ENCODE measurements at regions not wholly inside any gene's neighbourhood (a gene's known extent, or its start where the extent isn't known, plus 50 kb on each side); places are given as distances from the start of the nearest gene placed in this dataset.

DNA sequence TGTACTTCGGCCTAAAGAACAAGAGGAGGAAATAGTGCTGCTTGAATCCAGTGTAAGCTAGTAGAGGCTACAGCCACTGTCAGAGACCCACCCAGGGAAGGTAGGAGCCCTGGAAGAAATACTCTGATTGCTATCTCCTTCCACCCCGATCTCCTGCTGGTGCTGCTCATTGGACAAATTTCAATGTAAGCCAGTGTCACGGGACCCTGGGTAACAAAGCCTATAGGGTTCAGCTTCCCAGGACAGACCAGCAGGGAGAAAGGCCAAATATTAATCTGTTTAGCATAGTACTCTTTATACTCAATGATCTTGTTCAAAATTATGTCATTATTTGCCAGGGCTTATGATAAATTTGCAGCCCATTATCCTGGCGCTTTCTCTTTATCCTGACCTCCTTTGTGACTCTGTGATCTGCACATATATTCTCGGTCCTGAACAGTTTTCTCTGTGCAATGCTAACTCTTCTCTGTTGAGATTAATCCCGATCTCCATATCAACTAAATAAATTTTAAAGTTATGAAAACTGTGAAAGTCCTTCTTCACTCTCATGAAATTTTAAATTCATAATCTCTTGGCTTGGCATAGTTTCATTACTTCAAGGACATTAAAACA is 218.8 kb upstream of the PREP start:
- no peak for DNase-seq (ENCODE audit: low read depth in 2 of 3, low spot score in 1 of 3)

DNA sequence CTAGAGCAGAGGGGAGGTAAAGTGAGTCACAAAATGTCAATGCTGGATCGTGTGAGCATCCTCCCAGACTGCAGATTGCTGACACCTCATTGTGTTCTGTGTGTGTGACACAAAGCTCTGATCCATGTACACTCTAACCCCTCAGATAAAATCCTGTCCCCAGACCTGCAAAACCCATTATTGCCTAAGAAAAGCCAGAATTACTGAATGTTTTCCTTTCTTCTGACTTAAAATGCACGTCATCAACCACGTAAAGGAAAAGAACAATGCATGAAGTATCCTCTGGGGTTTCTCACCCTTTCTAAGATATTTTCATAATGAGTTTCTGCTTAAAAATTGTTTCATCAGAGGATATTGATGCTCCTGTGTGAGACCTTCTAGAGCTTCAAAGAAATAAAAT is 218.0 kb upstream of the PREP start:
- DNase-seq (ENCODE audit: low read depth in 2 of 3, low spot score in 1 of 3): peak in 1 of 3 donors; percentile 14

DNA sequence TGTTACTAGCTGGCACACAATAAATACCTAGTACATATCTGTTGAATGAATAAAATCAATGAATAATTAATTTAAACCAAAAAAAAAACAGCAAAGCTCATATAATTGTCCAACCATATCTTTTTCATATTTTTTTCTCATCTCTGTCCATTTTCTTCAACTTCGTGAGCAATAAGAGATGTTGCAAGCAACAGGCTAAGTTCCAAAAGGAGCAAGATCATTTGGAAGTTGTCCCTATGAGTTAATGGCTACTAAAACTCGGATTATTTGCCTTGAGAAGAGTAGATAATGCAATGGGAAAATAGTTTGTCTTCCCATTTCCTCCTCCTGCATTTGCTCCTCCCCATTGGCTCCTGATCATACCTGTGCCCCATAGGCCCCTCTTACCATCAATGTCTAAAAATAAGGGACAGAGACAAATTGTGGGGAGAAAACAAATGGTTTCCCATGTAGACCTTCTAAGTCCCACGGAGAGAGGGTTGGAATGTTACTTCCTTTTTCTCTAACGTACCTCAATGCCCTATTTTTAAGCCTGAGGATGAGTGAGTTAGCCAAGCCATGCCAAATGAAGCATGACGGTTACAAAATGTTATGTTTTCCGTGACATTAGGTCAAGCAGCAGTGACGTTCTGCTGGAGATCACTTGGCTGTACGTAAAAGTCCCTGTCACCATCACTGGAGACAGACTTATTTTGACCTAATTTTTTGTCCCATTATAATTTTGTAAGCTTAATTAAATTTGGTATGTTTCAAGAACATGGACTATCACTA is 217.3 kb upstream of the PREP start:
- DNase-seq (ENCODE audit: low read depth in 2 of 3, low spot score in 1 of 3): no peak

DNA sequence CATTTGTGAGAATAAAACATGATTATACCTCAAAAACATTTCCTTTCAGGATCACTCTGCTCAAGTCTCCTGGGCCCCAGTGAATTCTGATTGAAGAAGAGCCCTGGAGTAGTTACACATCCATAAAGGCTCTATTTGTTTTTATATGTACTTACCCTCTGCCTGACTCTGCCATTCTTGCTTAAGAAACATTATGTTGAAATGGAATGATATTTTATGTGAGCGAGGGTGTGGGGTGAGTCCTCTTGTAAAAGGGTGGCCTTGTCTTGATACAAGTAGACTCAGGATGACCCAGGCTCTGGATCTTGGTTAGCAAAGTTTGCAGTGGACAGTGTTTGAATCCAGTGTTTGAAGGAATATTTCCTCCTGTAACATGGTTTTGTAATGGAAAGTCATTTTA is 215.4 kb upstream of the PREP start:
- DNase-seq (ENCODE audit: low read depth in 2 of 3, low spot score in 1 of 3): no peak

DNA sequence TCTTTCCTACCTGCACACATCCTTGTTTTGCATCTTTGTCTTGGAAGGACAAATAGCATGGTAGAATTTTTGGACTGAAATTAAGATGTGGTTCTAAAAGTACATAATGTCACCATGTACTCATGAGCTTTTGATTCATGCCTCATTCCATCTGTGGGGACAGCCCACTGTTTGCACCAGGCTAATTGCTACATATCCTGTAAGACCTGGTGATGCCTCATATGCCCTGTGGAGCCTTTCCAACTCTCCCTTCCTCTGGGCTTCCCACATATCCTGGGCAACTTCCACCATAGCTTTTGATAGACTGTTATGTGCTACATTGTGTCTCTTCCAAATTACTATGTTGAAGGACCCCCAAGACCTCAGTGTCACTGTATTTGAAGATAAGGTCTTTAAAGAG is 213.6 kb upstream of the PREP start:
- no peak for DNase-seq (ENCODE audit: low read depth in 2 of 3, low spot score in 1 of 3)

DNA sequence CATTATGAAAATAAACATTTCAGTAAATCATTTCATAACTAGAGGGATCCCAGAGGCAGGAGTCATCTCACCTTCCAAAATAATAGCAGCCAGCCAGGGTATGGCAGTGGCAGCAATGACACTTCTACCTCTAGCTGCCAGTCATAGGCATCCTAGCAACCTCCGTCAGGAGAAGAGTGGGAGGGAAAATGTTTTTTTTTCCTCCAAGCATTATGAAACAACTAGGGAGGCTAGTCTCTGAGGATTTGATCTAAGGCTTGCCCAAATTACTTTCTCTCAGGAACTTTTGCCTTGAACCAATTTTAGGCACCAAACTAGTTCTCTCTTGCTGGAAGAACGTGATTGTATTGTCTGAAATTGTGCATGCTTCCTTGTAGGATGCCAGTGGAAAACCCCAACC is 208.7 kb upstream of the PREP start:
- DNase-seq (ENCODE audit: low read depth in 2 of 3, low spot score in 1 of 3): no peak

DNA sequence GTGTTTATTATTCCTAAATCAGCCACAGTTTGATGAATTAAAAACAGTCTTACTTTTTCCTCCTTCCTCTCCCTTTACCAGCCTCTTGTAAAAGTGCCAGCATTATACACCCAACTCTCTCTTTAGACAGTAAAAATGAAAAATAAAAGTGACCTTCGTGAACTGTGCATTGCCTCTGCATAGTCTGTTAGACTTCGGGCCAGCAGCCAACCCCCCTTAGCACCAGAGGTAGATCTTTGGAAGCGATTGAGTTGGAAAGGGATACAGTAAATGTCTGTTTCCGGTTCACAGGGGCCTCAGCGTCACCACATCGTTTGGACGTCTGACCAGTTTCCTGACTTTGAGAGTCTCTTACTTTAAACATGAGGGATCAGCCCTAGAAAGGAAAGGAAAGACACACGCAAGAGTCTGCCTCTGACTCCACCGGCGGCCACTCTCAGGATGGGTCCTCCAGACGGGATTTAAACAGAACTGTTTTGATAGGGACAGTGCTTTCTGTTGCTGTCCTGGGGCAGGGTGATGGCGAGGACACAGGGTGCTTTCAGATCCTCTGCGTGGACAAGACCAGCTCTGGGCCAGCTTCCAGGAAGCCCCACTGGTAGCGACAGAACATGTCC is 206.6 kb upstream of the PREP start:
- no peak for DNase-seq (ENCODE audit: low read depth in 2 of 3, low spot score in 1 of 3)

DNA sequence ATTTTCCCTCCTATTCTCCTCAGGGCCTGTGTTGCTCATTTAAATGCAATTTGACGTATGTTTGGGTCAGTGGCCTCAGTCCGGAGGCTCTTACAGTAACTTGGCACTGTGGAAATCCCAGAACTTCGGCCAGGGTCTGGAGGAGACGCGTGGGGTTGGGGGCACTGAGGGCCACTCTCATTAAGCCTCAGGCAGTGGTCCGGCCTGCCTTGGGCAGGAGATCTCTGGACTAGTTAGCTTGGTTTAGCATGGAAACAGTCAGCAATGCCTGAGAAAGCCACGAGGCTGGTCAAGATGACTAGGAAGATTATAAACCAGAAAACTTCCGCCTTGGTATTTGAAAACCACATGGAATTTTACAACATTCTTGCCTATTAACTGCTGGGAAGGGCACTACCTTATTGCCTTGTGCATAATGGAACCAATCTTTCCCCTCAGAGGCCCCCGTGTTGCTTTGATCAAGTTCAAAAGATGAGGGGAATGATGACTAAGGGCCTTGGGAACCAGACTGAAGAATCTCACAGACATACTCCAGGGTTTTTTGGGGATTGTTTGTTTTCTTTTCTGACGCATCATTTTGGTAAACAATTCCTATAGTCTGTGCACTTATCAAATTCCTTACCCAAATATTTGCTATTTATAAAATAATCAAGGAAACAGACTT is 206.0 kb upstream of the PREP start:
- DNase-seq (ENCODE audit: low read depth in 2 of 3, low spot score in 1 of 3): no peak

DNA sequence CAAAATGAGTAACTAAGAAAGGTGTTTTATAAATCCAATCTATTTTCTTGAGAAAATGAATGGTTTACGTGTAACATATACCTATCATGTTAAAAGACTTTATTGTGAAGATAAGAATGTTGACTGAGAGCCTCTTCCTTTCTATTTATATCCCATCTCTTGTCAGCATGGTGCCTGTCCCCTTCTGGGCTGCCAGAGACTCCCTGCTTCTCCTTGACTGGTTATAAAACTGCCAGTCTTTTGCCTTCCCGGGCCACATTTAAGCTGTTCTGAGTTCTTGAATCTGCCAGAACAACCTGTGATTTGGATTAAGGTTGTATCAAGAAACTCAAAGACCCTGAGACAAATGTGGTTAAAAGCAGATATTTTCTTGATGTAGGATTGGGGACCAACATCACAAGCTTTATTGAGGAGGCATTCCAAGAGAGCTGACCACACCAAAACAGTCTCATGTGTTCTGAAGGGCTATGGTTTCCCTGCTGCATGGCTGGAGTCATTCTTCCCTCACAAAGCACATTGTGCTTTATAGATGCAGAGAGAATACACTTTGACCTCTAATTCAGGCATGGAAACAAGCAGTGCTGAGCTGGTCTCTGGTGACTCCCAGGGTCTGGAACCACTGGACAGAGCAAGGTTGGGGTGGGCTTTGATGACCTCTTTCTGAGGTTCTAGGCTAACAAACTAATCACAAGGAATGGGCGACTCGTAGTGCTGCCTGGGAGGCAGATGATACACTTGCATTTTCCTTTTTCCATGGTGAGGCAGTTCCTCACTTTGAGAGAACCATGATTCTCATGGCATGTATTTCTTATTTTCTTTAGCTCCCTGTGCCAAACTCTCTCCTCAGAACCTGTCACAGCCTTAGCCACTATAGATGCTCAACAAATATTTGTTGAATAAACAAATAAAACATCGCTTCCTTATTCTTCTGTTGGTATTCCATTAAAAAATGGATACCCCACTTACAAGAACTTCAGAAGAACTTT is 205.0 kb upstream of the PREP start:
- no peak for DNase-seq (ENCODE audit: low read depth in 2 of 3, low spot score in 1 of 3)

DNA sequence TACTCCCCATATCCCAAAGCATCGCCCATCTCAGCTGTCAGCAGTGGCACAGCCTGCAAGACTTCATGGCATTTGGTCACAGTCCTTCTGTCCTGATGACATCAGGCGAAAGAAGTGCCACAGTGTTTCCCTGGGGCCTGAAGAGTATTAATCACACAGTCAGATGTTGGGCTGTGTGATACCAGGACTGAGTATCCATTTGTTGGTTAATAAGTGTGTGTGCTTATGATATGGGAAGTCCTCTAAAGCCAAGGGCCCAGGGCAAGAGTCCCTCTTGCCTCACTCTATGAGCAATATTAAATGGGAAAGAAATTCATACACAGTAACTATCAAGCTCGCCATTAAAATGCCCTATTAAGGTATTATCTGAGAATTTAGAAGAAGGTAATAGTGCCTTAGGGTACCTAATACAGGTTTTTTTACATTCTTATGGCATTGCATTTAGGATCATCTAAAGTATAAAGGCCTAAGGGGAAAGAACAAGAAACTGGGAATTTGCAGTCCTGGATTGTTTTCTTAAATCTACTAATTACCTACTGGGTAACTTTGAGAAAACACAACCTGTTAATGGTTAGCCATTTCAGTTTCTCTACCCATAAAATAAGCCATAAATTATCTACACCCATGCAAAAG is 204.1 kb upstream of the PREP start:
- DNase-seq (ENCODE audit: low read depth in 2 of 3, low spot score in 1 of 3): no peak

DNA sequence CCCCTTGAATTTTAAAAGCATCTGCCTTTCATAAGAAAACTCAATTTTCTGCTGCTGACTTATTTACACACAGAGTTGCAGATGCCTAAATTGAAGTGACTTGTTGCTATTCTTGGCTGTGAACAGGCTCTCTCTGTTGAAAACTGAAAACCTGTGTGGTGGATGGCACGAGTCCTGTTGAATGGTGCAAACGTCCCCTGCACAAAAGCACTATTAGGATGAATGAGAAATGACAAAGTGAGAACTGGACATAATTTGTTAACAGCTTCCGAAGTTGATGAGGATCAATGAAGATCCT is 201.7 kb upstream of the PREP start:
- DNase-seq (ENCODE audit: low read depth in 2 of 3, low spot score in 1 of 3): no peak

DNA sequence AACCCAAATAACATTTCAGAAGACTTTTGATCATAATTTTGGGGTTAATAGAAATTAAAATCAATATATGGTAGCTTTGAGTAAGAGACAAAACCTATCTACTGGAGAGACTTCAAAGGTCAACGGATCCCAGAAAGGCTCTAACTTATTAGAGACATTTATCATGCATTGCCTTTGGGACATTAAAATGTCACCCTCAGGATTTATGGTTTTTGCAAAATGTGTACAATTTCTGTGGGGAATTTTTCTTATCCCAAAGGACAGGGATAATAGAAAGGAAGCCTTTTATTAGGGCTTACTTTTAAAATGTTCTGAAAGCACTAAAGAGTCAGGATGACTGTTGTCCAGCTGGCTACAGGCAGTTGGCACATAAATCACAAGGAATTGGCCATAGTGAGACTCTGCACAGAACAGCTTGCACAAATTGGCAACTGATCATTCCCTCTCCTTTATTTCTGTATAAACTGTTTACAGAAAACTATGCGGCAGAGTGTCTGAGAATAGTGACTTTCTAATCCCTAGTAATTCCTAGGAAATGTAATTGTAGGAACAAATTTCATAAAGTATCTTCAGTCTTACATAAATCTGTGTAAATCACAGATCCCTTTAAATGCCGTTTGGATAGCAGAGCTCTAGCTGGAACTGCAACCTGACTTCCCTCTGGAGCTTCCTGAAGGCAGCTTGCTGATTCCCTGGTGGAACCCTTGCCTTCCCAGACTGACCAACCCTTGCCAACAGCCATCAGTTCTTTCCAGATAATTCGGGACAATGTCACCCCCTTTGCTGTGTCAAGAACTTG is 201.1 kb upstream of the PREP start:
- DNase-seq (ENCODE audit: low read depth in 2 of 3, low spot score in 1 of 3): no peak

DNA sequence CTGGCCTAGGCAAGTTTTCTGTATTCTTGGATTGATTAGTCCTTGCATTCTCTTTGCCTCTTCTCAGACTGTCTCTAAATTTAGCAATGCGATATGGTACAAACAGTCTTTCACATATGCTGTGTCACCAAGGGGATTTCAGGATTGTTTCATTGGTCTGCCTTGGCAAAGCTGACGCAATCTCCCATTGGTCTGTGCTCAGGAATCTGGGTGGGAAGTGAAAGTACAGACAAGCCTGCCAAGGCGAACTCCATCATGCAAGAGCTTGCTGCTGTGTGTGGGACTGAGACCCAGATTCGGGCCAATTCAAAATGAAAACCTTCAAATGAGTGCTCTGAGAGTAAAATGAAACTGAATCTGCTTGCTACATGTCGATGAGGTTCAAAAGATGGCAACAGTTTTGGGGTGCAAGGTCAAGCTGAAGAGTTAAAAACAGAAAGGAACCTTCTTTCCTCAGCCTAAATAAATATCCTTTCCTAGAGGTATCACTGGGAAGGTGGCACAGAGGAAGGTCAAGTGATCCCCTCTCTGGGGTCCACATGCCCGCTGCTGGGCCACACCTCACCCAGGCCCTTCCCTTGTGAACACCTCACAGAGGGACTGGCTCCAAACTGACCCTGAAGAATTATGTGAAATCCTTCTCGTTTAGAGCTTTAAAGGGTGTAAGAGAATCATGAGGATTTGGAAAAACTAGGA is 198.8 kb upstream of the PREP start:
- DNase-seq (ENCODE audit: low read depth in 2 of 3, low spot score in 1 of 3): peak; percentile 27 to 45 (median 35)

DNA sequence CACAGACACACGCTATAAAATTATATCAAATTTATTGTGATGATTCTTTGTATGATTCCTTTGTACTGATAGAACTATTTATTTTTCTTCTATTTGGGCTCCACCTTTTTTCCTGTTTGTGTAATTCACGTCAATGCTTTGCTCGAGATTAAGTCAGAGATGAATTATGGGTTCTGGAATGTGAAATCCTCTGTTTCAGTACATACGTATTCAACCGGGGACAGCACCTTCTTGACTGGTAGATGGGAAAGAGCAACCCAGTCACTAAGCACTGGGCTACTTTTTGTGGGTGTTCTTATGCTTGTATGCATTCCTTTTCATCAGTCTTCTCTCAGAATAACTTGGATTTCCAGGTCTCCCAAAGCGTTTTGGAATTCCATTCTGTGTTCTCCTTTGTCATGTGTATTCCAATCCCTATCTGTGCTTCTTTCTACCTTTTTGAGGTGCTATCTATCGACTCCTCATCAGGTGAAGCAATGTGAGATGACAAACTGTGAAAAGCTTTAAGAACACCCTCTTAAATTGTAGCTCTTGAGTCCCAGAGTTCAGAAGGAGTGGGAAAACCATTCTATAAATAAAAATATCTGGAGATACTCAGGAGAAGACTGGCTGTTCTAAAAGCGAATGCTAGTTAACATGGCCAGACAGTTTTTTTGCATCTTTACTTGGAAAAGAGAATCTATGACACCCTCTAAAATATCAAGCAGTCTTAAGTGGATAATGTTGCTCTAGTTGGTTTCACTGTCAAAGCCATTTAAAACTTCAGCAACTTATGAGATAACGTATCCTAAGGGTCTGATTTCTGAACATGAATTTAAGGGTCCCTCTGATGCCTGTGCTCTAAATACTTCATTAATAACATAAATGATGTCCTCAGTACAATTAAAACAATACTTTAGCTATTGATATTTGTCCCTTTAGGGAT is 197.7 kb upstream of the PREP start:
- no peak for DNase-seq (ENCODE audit: low read depth in 2 of 3, low spot score in 1 of 3)

DNA sequence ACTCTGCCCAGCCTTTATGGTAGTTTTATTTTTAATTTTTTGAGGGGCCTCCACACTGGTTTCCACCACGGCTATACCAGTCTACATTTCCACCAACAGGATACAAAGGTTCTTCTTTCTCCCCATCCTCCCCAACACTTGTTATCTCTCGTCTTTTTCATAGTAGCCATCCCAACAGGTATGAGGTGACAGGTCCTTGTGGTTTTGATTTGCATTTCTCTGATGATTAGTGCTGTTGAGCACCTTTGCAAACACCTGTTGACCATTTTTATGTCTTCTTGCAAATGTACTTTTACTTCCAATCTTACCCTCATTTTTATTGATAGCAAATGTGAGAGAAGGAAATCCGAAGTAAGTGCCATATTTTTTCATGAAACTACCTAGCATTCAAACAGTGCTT is 195.4 kb upstream of the PREP start:
- no peak for DNase-seq (ENCODE audit: low read depth in 2 of 3, low spot score in 1 of 3)

DNA sequence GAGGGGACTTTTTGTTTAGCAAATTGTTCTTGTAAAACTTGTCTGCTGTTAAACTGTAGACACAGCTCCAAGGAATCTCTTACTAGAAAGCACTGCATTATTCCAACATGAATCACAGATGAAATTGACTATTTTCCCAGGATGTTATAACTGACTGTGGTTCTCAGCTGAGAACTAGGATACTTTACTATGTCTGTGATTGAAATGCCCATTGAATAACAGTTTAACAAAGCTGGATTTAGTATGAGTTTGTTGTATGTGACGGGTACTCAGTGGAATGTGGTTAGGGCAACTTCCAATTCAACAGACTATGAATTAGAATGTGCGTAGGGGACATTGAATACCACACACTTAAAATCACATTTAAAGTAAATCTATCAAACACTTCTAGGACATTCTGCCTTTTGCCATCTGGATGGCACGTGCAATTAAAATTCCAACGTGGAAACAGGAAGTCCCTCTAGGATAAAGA is 193.4 kb upstream of the PREP start:
- DNase-seq (ENCODE audit: low read depth in 2 of 3, low spot score in 1 of 3): no peak

DNA sequence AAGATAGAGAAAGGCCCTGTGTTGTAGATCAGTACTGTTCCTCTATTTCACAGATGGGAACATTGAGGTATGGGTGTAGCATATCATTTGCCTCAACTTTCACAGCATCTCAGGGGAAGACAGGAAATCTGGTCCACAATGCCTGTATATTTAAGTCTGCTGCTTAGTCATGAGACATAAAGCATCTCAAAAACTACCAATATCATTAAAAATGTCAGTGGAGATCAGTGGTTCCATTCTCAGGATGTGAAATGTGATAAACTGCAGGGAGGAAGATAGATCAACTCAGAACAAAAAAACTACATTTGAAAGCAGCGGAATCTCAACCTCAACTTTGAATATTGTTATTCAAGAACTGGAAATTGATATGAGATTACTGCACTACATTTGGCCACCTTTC is 192.9 kb upstream of the PREP start:
- DNase-seq (ENCODE audit: low read depth in 2 of 3, low spot score in 1 of 3): no peak

DNA sequence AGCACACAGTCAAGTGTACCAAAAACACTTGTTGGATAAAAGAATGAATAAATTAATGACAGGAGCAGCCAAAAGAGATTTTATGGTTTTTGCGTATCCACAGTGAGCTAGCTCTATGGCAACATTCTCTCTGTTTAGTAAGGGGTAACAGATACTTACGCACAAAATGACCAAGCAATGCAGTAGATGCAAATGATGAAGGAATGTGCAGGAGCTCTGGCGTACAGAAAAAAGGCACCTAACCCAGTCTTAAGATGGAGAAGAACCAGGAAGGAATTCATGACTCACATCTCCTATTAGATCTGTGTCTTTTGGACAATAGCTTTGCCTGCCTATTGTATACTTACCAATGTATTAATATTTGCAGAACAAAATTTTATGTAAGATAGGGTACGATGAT is 191.9 kb upstream of the PREP start:
- no peak for DNase-seq (ENCODE audit: low read depth in 2 of 3, low spot score in 1 of 3)

All from stimulated activated CD4-positive, alpha-beta T cell treated with anti-CD3 and anti-CD28 coated beads, Interleukin-12 subunit alpha, Interleukin-12 subunit beta, amount 100 ng/mL, for 48 hours (primary cell).